HG03159 (cell line): ENCODE measurements at regions not wholly inside any gene's neighbourhood (a gene's known extent, or its start where the extent isn't known, plus 50 kb on each side); places are given as distances from the start of the nearest gene placed in this dataset.

ENCODE experiments used
- ATAC-seq: cut with Tn5 transposase; IDR thresholded peaks from one replicate; pipeline ENCODE4 v1.9.1; 2021; ENCODE audit warnings: mild to moderate bottlenecking, moderate library complexity; ENCODE audit not compliant: unreplicated experiment

GRCh38 chr7:46165276-46165675, 244.2 kb upstream of the IGFBP3 start:
- ATAC-seq: no peak

- ATAC-seq: no peak
Observed at GRCh38 chr7:46164629-46165028, 243.6 kb upstream of the IGFBP3 start.

GRCh38 chr7:46163246-46163645, 242.2 kb upstream of the IGFBP3 start:
- no peak for ATAC-seq

- ATAC-seq: no peak
Observed at GRCh38 chr7:46162609-46163008, 241.5 kb upstream of the IGFBP3 start.

- no peak for ATAC-seq
Observed at GRCh38 chr7:46160861-46161260, 239.8 kb upstream of the IGFBP3 start.

GRCh38 chr7:46157931-46158330, 236.9 kb upstream of the IGFBP3 start:
- no peak for ATAC-seq

GRCh38 chr7:46157404-46157803, 236.3 kb upstream of the IGFBP3 start:
- ATAC-seq: no peak

- ATAC-seq: no peak
Observed at GRCh38 chr7:46156853-46157252, 235.8 kb upstream of the IGFBP3 start.

- no peak for ATAC-seq
Observed at GRCh38 chr7:46156086-46156485, 235.0 kb upstream of the IGFBP3 start.

- no peak for ATAC-seq
Observed at GRCh38 chr7:46155367-46155766, 234.3 kb upstream of the IGFBP3 start.

GRCh38 chr7:46153951-46154787, 233.1 kb upstream of the IGFBP3 start:
- peak; percentile 55 for ATAC-seq

GRCh38 chr7:46153583-46153950, 232.5 kb upstream of the IGFBP3 start:
- peak; percentile 32 for ATAC-seq

GRCh38 chr7:46152696-46153095, 231.6 kb upstream of the IGFBP3 start:
- no peak for ATAC-seq

GRCh38 chr7:46150721-46151120, 229.6 kb upstream of the IGFBP3 start:
- no peak for ATAC-seq

GRCh38 chr7:46150202-46150601, 229.1 kb upstream of the IGFBP3 start:
- no peak for ATAC-seq

- ATAC-seq: no peak
Observed at GRCh38 chr7:46147871-46148270, 226.8 kb upstream of the IGFBP3 start.

- ATAC-seq: no peak
Observed at GRCh38 chr7:46146454-46147255, 225.6 kb upstream of the IGFBP3 start.

GRCh38 chr7:46145412-46145811, 224.3 kb upstream of the IGFBP3 start:
- no peak for ATAC-seq

- ATAC-seq: no peak
Observed at GRCh38 chr7:46143949-46144917, 223.2 kb upstream of the IGFBP3 start.

- no peak for ATAC-seq
Observed at GRCh38 chr7:46143421-46143820, 222.3 kb upstream of the IGFBP3 start.

- ATAC-seq: peak; percentile 63
Observed at GRCh38 chr7:46139079-46139478, 218.0 kb upstream of the IGFBP3 start.
